ENCODE measurements at regions not wholly inside any gene's neighbourhood (a gene's known extent, or its start where the extent isn't known, plus 50 kb on each side); places are given as distances from the start of the nearest gene placed in this dataset.

DNA sequence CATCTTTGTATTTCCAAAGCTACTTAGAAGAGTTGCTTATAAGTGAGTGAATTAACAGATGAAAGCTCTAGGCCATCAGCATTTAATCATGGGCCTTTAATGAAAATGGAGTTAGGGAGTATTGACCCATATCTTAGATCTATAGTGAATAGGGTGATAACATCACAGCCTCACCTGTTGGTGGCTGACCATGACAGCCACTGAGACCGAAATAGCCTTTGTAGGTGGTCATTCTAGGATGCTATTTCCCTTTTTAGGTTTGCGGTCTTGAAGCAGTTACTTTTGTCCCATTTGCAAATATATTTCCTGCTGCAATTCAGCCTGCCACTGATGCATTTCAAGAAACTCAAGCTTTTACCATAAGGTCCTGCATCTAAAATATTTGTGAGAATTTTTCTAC, 410.1 kb upstream of the LYPLAL1 start (continued):
- TF ChIP-seq, protein P1, sequence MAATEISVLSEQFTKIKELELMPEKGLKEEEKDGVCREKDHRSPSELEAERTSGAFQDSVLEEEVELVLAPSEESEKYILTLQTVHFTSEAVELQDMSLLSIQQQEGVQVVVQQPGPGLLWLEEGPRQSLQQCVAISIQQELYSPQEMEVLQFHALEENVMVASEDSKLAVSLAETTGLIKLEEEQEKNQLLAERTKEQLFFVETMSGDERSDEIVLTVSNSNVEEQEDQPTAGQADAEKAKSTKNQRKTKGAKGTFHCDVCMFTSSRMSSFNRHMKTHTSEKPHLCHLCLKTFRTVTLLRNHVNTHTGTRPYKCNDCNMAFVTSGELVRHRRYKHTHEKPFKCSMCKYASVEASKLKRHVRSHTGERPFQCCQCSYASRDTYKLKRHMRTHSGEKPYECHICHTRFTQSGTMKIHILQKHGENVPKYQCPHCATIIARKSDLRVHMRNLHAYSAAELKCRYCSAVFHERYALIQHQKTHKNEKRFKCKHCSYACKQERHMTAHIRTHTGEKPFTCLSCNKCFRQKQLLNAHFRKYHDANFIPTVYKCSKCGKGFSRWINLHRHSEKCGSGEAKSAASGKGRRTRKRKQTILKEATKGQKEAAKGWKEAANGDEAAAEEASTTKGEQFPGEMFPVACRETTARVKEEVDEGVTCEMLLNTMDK (IDR thresholded peaks at IDR 0.05; ENCODE audit: borderline replicate concordance, insufficient read depth, low read depth, low read length, poor library complexity, severe bottlenecking), result no peak

DNA sequence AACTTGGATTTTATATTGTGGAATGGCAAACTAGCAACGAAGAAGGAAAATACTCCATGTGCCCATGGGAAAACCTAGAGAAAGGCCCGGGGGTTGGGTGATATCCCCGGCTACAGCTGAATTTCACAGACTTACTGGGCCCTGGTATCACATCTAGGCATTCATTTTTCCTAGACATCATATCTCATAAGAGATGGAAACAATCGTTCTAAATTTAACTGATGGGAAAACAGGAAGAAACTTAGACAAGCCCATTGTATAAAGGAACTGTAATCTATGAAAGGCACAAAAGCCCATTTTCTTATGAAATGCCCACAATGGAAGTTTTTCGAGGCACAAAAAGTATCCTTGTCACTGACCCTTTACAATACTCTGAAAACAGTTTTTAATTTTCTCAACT, 407.9 kb upstream of the LYPLAL1 start:
- Histone ChIP-seq H3K9me1 (ENCODE audit: control insufficient read depth, insufficient read depth, low read length) (no peaks in the 10 kb centered on the region), H3K4me3 (no peak overlapping the region), H3K4me2 (ENCODE audit: insufficient read depth, low read length) (no peak overlapping the region), H4K20me1 (replicated peaks; ENCODE audit: control insufficient read depth, insufficient read depth, low read length) (no peaks in the 10 kb centered on the region), H2AFZ (ENCODE audit: low read depth, low read length) (no peak overlapping the region), H3K9me3 (replicated peaks; ENCODE audit: control insufficient read depth, insufficient read depth, low read depth, low read length) (no peaks in the 10 kb centered on the region), H3K27me3 (ENCODE audit: control insufficient read depth in 2 of 2, insufficient read depth in 2 of 2, low read length in 2 of 2) (no peaks in the 10 kb centered on the region), H3K27ac (ENCODE audit: extremely low read depth, low read depth, low read length) (no peak overlapping the region), H3K79me2 (ENCODE audit: control insufficient read depth, insufficient read depth, low read length) (no peaks in the 10 kb centered on the region), H3K4me1 (replicated peaks in 1 of 2; ENCODE audit: control insufficient read depth in 2 of 2, insufficient read depth in 2 of 2, low read length in 2 of 2) (no peaks in the 10 kb centered on the region), H3K36me3 (ENCODE audit: control insufficient read depth, insufficient read depth, low read length) (no peaks in the 10 kb centered on the region), H3K9ac (ENCODE audit: insufficient read depth in 1 of 2, low read depth in 2 of 2, low read length in 2 of 2) (no peak overlapping the region)
- in situ Hi-C loops (cut with MboI), result no loop called here
- DNase-seq (ENCODE audit: extremely low read depth in 1 of 4, low spot score in 3 of 4) (no peak), FAIRE-seq (no peak), ATAC-seq (no peak)
- 0% methylated on average over 5 of the region's 5 CpGs for WGBS (ENCODE audit: insufficient coverage, low coverage, missing lambda C conversion rate)
- CTCF ChIA-PET (ENCODE audit: low intra/inter-chr PET ratio), result no interaction called here
- no TSS peak for BruUV-seq (replicated peaks)
- intact Hi-C loops (cut with micrococcal nuclease), result no loop called here
- POLR2A ChIA-PET, result no interaction called here
- TF ChIP-seq MCM3 (IDR thresholded peaks at IDR 0.05) (no peak), SAP30 (IDR thresholded peaks at IDR 0.05; ENCODE audit: borderline replicate concordance, insufficient read depth, low read depth, low read length, poor library complexity, severe bottlenecking) (no peak), SMAD3 (CRISPR knock-in tag; conservative IDR thresholded peaks at IDR 0.05) (no peak)
- TF ChIP-seq, protein P2, sequence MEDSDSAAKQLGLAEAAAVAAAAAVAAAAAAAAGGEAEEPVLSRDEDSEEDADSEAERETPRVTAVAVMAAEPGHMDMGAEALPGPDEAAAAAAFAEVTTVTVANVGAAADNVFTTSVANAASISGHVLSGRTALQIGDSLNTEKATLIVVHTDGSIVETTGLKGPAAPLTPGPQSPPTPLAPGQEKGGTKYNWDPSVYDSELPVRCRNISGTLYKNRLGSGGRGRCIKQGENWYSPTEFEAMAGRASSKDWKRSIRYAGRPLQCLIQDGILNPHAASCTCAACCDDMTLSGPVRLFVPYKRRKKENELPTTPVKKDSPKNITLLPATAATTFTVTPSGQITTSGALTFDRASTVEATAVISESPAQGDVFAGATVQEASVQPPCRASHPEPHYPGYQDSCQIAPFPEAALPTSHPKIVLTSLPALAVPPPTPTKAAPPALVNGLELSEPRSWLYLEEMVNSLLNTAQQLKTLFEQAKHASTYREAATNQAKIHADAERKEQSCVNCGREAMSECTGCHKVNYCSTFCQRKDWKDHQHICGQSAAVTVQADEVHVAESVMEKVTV (CRISPR knock-in tag; IDR thresholded peaks at IDR 0.05), result no peak
- TF ChIP-seq, protein P3, sequence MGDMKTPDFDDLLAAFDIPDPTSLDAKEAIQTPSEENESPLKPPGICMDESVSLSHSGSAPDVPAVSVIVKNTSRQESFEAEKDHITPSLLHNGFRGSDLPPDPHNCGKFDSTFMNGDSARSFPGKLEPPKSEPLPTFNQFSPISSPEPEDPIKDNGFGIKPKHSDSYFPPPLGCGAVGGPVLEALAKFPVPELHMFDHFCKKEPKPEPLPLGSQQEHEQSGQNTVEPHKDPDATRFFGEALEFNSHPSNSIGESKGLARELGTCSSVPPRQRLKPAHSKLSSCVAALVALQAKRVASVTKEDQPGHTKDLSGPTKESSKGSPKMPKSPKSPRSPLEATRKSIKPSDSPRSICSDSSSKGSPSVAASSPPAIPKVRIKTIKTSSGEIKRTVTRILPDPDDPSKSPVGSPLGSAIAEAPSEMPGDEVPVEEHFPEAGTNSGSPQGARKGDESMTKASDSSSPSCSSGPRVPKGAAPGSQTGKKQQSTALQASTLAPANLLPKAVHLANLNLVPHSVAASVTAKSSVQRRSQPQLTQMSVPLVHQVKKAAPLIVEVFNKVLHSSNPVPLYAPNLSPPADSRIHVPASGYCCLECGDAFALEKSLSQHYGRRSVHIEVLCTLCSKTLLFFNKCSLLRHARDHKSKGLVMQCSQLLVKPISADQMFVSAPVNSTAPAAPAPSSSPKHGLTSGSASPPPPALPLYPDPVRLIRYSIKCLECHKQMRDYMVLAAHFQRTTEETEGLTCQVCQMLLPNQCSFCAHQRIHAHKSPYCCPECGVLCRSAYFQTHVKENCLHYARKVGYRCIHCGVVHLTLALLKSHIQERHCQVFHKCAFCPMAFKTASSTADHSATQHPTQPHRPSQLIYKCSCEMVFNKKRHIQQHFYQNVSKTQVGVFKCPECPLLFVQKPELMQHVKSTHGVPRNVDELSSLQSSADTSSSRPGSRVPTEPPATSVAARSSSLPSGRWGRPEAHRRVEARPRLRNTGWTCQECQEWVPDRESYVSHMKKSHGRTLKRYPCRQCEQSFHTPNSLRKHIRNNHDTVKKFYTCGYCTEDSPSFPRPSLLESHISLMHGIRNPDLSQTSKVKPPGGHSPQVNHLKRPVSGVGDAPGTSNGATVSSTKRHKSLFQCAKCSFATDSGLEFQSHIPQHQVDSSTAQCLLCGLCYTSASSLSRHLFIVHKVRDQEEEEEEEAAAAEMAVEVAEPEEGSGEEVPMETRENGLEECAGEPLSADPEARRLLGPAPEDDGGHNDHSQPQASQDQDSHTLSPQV (IDR thresholded peaks at IDR 0.05), result no peak
- TF ChIP-seq, protein P4, sequence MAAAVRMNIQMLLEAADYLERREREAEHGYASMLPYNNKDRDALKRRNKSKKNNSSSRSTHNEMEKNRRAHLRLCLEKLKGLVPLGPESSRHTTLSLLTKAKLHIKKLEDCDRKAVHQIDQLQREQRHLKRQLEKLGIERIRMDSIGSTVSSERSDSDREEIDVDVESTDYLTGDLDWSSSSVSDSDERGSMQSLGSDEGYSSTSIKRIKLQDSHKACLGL (CRISPR knock-in tag; IDR thresholded peaks at IDR 0.05; ENCODE audit: borderline replicate concordance, poor library complexity, severe bottlenecking), result no peak
- TF ChIP-seq, protein P5, sequence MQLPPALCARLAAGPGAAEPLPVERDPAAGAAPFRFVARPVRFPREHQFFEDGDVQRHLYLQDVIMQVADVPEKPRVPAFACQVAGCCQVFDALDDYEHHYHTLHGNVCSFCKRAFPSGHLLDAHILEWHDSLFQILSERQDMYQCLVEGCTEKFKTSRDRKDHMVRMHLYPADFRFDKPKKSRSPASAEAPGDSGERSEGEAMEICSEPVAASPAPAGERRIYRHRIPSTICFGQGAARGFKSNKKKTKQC (CRISPR knock-in tag; IDR thresholded peaks at IDR 0.05), result no peak
- TF ChIP-seq, protein P6, sequence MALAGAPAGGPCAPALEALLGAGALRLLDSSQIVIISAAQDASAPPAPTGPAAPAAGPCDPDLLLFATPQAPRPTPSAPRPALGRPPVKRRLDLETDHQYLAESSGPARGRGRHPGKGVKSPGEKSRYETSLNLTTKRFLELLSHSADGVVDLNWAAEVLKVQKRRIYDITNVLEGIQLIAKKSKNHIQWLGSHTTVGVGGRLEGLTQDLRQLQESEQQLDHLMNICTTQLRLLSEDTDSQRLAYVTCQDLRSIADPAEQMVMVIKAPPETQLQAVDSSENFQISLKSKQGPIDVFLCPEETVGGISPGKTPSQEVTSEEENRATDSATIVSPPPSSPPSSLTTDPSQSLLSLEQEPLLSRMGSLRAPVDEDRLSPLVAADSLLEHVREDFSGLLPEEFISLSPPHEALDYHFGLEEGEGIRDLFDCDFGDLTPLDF (CRISPR knock-in tag; IDR thresholded peaks at IDR 0.05), result no peak
